ENCODE measurements at regions not wholly inside any gene's neighbourhood (a gene's known extent, or its start where the extent isn't known, plus 50 kb on each side); places are given as distances from the start of the nearest gene placed in this dataset.
"Not testable (repeated sequence)": the region's sequence is repeated elsewhere in the genome, so short reads cannot be mapped to it uniquely, and the experiment has no call there.

- no peak for DNase-seq
Measured at GRCh38 chr6:135728589-135728988, 122.9 kb upstream of the PDE7B start.

- no peak for DNase-seq
Measured at GRCh38 chr6:135731116-135731515, 120.4 kb upstream of the PDE7B start.

- DNase-seq, result not testable (repeated sequence)
Measured at GRCh38 chr6:135736351-135736750, 115.2 kb upstream of the PDE7B start.

- no peak for DNase-seq
Measured at GRCh38 chr6:135738636-135739035, 112.9 kb upstream of the PDE7B start.

GRCh38 chr6:135739288-135739687, 112.2 kb upstream of the PDE7B start:
- DNase-seq, result no peak

GRCh38 chr6:135740580-135740979, 110.9 kb upstream of the PDE7B start:
- no peak for DNase-seq

GRCh38 chr6:135743476-135743875, 108.0 kb upstream of the PDE7B start:
- DNase-seq, result no peak

- no peak for DNase-seq
Measured at GRCh38 chr6:135748189-135748588, 103.3 kb upstream of the PDE7B start.

GRCh38 chr6:135750081-135750480, 101.4 kb upstream of the PDE7B start:
- no peak for DNase-seq

GRCh38 chr6:135753196-135753595, 98.3 kb upstream of the PDE7B start:
- DNase-seq, result no peak

- no peak for DNase-seq
Measured at GRCh38 chr6:135759831-135760230, 91.7 kb upstream of the PDE7B start.

GRCh38 chr6:135774006-135774405, 77.5 kb upstream of the PDE7B start:
- no peak for DNase-seq

- no peak for DNase-seq
Measured at GRCh38 chr6:135779213-135779612, 72.3 kb upstream of the PDE7B start.

- no peak for DNase-seq
Measured at GRCh38 chr6:135780326-135780725, 71.2 kb upstream of the PDE7B start.

- DNase-seq, result no peak
Measured at GRCh38 chr6:135782546-135782945, 69.0 kb upstream of the PDE7B start.

- DNase-seq, result no peak
Measured at GRCh38 chr6:135784507-135784906, 67.0 kb upstream of the PDE7B start.

GRCh38 chr6:135789375-135790050, 62.0 kb upstream of the PDE7B start:
- DNase-seq, result no peak

GRCh38 chr6:135791441-135791840, 60.1 kb upstream of the PDE7B start:
- DNase-seq, result no peak

GRCh38 chr6:135796643-135797305, 54.7 kb upstream of the PDE7B start:
- DNase-seq, result no peak

GRCh38 chr6:135797361-135797760, 54.1 kb upstream of the PDE7B start:
- no peak for DNase-seq

GRCh38 chr6:135798751-135799515, 52.6 kb upstream of the PDE7B start:
- DNase-seq, result no peak
